BJ (cell line): ENCODE measurements at regions not wholly inside any gene's neighbourhood (a gene's known extent, or its start where the extent isn't known, plus 50 kb on each side); places are given as distances from the start of the nearest gene placed in this dataset.

ENCODE experiments used
- CTCF ChIA-PET: fragments of 350-600 bp; formaldehyde crosslinking; extraction: SDS; loops from one replicate; lab custom pipeline; 2021; ENCODE audit warnings: antibody characterized with exemption, inconsistent platforms; lab: Yijun Ruan, JAX
- POLR2A ChIA-PET: fragments of 300-600 bp; sonication (Branson Sonifier 250); formaldehyde crosslinking; extraction: SDS; loops from one replicate; lab custom pipeline; 2021; ENCODE audit warnings: antibody characterized with exemption; lab: Charles Lee
- DNase-seq: peaks from one replicate; pipeline ENCODE4 v3.0.0-alpha.2; 2011; ENCODE audit warnings: low read depth
- H3K27me3 ChIP-seq: 2 replicates; pipeline ENCODE4 v1.6.0; 2011; ENCODE audit warnings: low read length; ENCODE audit not compliant: control insufficient read depth, insufficient read depth
- H3K36me3 ChIP-seq: 2 replicates; pipeline ENCODE4 v1.5.1; 2011; ENCODE audit warnings: low read length; ENCODE audit not compliant: control insufficient read depth, insufficient read depth
- H3K4me3 ChIP-seq: 2 replicates; pipeline ENCODE4 v1.5.1; 2011; ENCODE audit warnings: low read depth, mild to moderate bottlenecking, control low read depth, low read length
- CTCF ChIP-seq: IDR thresholded peaks from 2 replicates; pipeline ENCODE4 v1.5.1; 2011; ENCODE audit warnings: low read depth, mild to moderate bottlenecking, control low read depth, inconsistent platforms, low read length, moderate library complexity; ENCODE audit not compliant: insufficient read depth

- ChIA-PET POLR2A (no interaction called here), CTCF (no interaction called here)
- Histone ChIP-seq H3K36me3 (no peaks in the 10 kb centered on the region), H3K4me3 (no peak overlapping the region), H3K27me3 (no peaks in the 10 kb centered on the region)
- DNase-seq: no peak
- TF ChIP-seq CTCF: no peak
Observed at GRCh38 chr1:218139761-218140160, 145.3 kb upstream of the RRP15 start.

GRCh38 chr1:218156595-218156994 is 128.5 kb upstream of the RRP15 start:
- CTCF ChIA-PET: no interaction called here
- POLR2A ChIA-PET: no interaction called here
- no peak overlapping the region for H3K4me3 ChIP-seq
- peaks cover 5% of the 10 kb centered on the region for H3K27me3 ChIP-seq
- DNase-seq: no peak
- TF ChIP-seq CTCF: no peak
- no peaks in the 10 kb centered on the region for H3K36me3 ChIP-seq

- CTCF ChIA-PET: no interaction called here
- POLR2A ChIA-PET: no interaction called here
- no peak for DNase-seq
- Histone ChIP-seq H3K27me3 (peaks cover 26% of the 10 kb centered on the region), H3K4me3 (no peak overlapping the region), H3K36me3 (no peaks in the 10 kb centered on the region)
- TF ChIP-seq CTCF: no peak
Observed at GRCh38 chr1:218163371-218163770, 121.7 kb upstream of the RRP15 start.

- ChIA-PET POLR2A (no interaction called here), CTCF (no interaction called here)
- no peak for DNase-seq
- Histone ChIP-seq H3K27me3 (peaks cover 26% of the 10 kb centered on the region), H3K4me3 (peak overlapping the region; percentile 20), H3K36me3 (no peaks in the 10 kb centered on the region)
- TF ChIP-seq CTCF: no peak
Observed at GRCh38 chr1:218164111-218164929, 120.8 kb upstream of the RRP15 start.

GRCh38 chr1:218164930-218165700 is 120.0 kb upstream of the RRP15 start:
- POLR2A ChIA-PET: no interaction called here

More at GRCh38 chr1:218164930-218165700, 120.0 kb upstream of the RRP15 start:
- no peaks in the 10 kb centered on the region for H3K36me3 ChIP-seq
- TF ChIP-seq CTCF: no peak
- peaks cover 26% of the 10 kb centered on the region for H3K27me3 ChIP-seq
- CTCF ChIA-PET: no interaction called here
- DNase-seq: no peak
- H3K4me3 ChIP-seq: peak overlapping the region; percentile 20
